ENCODE measurements at regions not wholly inside any gene's neighbourhood (a gene's known extent, or its start where the extent isn't known, plus 50 kb on each side); places are given as distances from the start of the nearest gene placed in this dataset.

DNA sequence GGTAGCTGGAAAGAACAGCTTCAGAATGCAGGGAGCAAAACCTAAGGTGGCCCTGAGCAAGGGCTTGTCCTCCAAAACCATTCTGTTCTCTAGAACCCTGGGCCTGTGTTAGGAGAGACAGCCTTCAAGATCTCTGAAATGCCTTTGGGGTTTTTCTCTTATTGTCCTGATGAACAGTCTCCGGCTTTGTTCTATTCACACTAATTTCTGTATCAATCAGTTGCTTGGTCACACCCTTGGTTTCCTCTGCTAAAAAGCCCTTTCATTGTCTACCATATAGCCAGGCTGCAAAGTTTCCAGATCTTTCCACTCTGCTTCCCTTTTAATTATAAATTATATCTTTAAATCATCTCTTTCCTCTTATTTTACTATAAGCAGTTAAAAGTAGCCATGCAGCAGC, 219.9 kb upstream of the ARID2 start:
- TF ChIP-seq POLR2AphosphoS5 (IDR thresholded peaks at IDR 0.05; ENCODE audit: insufficient read depth, low read depth, low read length): no peak
- TF ChIP-seq, protein P1, sequence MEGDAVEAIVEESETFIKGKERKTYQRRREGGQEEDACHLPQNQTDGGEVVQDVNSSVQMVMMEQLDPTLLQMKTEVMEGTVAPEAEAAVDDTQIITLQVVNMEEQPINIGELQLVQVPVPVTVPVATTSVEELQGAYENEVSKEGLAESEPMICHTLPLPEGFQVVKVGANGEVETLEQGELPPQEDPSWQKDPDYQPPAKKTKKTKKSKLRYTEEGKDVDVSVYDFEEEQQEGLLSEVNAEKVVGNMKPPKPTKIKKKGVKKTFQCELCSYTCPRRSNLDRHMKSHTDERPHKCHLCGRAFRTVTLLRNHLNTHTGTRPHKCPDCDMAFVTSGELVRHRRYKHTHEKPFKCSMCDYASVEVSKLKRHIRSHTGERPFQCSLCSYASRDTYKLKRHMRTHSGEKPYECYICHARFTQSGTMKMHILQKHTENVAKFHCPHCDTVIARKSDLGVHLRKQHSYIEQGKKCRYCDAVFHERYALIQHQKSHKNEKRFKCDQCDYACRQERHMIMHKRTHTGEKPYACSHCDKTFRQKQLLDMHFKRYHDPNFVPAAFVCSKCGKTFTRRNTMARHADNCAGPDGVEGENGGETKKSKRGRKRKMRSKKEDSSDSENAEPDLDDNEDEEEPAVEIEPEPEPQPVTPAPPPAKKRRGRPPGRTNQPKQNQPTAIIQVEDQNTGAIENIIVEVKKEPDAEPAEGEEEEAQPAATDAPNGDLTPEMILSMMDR (IDR thresholded peaks at IDR 0.05; ENCODE audit: extremely low read depth in 1 of 2, insufficient read depth in 1 of 2, low read depth in 1 of 2, low read length in 2 of 2): no peak
- TF ChIP-seq POLR2A (IDR thresholded peaks at IDR 0.05; ENCODE audit: low read depth, low read length): no peak
- TF ChIP-seq, protein P2, sequence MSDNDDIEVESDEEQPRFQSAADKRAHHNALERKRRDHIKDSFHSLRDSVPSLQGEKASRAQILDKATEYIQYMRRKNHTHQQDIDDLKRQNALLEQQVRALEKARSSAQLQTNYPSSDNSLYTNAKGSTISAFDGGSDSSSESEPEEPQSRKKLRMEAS (IDR thresholded peaks at IDR 0.05; ENCODE audit: insufficient read depth, insufficient read length): no peak
- TF ChIP-seq MYC (IDR thresholded peaks at IDR 0.05; ENCODE audit: low read depth, low read length): no peak

All from endothelial cell of umbilical vein (primary cell).